Bronchial epithelial cell (primary cell): ENCODE measurements at regions not wholly inside any gene's neighbourhood (a gene's known extent, or its start where the extent isn't known, plus 50 kb on each side); places are given as distances from the start of the nearest gene placed in this dataset.
A peak's percentile ranks its signal among the peaks of the same experiment; 100 is the strongest.

ENCODE experiments used
- DNase-seq: peaks from one replicate; pipeline ENCODE4 v3.0.0-alpha.2; 2010; ENCODE audit warnings: low read depth
- FAIRE-seq: peaks from 2 replicates; lab custom pipeline; 2011; peaks lifted over from hg19 to GRCh38; lab: Jason Lieb, UNC
- H3K27me3 ChIP-seq: 2 replicates; pipeline ENCODE4 v1.5.1; 2011; ENCODE audit warnings: low read length; ENCODE audit not compliant: control insufficient read depth, insufficient read depth
- H3K36me3 ChIP-seq: 2 replicates; pipeline ENCODE4 v1.5.1; 2011; ENCODE audit warnings: low read length; ENCODE audit not compliant: control insufficient read depth, insufficient read depth
- H3K4me3 ChIP-seq: 2 replicates; pipeline ENCODE4 v1.5.1; 2011; ENCODE audit warnings: mild to moderate bottlenecking, low read depth, low read length, control low read depth
- TF ChIP-seq, protein P1 (sequence below): IDR thresholded peaks from 2 replicates; pipeline ENCODE4 v1.5.1; 2011; ENCODE audit warnings: mild to moderate bottlenecking, moderate library complexity, low read length, control low read depth, inconsistent platforms; ENCODE audit not compliant: insufficient read depth, severe bottlenecking

DNA sequence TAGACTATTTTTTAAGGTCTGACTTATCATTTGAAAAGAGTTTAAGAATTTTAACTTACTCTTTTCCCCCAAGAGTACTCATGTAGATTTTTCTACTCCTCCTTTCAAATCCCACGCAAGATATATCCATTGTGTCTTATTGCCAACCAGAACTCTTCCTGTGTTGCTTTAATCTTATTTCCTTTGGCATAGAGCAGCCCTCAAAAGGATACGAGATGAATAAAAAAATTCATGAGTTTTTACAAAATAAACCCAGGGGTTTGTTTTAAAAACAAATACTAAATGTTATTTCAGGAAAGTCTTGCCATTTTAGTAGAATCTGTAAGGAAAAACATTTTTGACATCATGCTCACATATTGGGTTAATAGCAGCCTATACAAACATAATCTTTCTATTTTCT, 543.2 kb upstream of the CXADR start:
- TF ChIP-seq, protein P1, sequence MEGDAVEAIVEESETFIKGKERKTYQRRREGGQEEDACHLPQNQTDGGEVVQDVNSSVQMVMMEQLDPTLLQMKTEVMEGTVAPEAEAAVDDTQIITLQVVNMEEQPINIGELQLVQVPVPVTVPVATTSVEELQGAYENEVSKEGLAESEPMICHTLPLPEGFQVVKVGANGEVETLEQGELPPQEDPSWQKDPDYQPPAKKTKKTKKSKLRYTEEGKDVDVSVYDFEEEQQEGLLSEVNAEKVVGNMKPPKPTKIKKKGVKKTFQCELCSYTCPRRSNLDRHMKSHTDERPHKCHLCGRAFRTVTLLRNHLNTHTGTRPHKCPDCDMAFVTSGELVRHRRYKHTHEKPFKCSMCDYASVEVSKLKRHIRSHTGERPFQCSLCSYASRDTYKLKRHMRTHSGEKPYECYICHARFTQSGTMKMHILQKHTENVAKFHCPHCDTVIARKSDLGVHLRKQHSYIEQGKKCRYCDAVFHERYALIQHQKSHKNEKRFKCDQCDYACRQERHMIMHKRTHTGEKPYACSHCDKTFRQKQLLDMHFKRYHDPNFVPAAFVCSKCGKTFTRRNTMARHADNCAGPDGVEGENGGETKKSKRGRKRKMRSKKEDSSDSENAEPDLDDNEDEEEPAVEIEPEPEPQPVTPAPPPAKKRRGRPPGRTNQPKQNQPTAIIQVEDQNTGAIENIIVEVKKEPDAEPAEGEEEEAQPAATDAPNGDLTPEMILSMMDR, result no peak
- no peak for DNase-seq

DNA sequence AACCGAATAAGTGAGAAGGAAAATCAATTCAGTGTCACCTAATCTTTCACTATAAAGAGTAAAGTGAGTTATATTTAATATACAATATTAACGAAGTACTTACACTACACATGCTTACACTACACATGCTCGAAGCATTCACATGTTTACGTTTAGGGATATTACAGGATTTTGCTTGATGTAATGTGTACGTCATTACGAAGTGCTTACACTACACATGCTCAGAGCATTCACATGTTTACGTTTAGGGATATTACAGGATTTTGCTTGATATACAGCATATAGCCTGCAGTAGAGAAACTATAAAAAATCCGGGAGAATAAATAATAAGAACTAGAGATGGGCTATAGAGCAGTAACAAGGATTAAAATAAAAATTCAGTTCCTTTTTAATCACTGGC, 538.8 kb upstream of the CXADR start:
- FAIRE-seq, result no peak
- TF ChIP-seq, protein P1, result no peak

More for the DNA sequence above, 543.2 kb upstream of the CXADR start:
- Histone ChIP-seq H3K36me3 (no peaks in the 10 kb centered on the region), H3K27me3 (no peaks in the 10 kb centered on the region), H3K4me3 (no peak overlapping the region)
- no peak for FAIRE-seq

DNA sequence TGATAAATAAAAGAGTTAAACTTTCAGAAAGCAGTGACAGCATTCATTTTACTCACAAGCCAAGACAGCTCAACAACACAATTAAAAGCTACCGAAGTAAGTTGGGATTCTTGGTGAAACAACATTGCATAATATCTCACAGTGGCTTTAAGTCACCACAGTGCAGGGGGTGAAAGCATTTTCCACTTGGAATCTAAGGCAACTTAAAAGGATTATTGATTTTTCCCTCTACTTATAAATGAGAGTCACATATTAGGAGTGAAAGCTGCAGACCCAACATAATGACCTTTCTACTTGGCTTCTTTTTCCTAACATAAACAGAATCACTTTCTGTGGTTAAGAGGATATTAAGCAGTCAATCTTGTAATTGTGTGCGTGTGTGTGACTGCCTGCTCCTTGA, 536.6 kb upstream of the CXADR start:
- FAIRE-seq, result no peak
- H3K36me3 ChIP-seq, result no peaks in the 10 kb centered on the region
- H3K27me3 ChIP-seq, result no peaks in the 10 kb centered on the region
- TF ChIP-seq, protein P1, result no peak
- H3K4me3 ChIP-seq, result no peak overlapping the region
- peak; percentile 49 for DNase-seq

More for the DNA sequence above, 538.8 kb upstream of the CXADR start:
- no peak for DNase-seq
- H3K4me3 ChIP-seq, result no peak overlapping the region
- no peaks in the 10 kb centered on the region for H3K36me3 ChIP-seq
- no peaks in the 10 kb centered on the region for H3K27me3 ChIP-seq

DNA sequence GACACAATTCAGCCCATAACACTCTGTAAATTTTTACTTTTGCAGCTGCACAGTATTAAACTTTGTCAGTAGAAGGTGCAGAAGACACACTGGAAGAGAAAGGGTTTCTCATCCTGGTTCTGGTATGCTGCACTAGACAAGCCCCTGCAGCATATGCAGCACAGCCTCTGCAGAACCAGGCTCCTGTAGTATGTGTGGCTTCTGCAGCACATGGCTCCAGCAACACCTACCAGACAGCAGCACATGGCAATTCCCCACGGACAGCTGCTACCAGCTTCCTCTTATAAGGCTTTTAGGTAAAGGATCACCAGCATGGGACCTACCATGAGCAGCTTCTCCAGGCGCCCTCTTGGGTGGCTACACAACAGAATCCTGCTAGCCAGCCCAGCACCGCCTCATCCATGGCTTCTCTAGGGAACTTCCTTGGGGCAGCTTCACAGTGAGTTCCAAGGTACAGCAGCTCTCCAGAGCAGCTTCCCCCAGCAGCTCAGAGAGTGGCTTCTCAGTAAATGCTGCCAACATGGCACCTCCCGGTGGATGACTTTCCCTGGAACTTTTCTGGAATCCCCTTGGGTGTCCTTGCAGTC, 534.4 kb upstream of the CXADR start:
- no peaks in the 10 kb centered on the region for H3K36me3 ChIP-seq
- H3K4me3 ChIP-seq, result no peak overlapping the region
- H3K27me3 ChIP-seq, result no peaks in the 10 kb centered on the region
- DNase-seq (no peak), FAIRE-seq (no peak)
- TF ChIP-seq, protein P1, result no peak

DNA sequence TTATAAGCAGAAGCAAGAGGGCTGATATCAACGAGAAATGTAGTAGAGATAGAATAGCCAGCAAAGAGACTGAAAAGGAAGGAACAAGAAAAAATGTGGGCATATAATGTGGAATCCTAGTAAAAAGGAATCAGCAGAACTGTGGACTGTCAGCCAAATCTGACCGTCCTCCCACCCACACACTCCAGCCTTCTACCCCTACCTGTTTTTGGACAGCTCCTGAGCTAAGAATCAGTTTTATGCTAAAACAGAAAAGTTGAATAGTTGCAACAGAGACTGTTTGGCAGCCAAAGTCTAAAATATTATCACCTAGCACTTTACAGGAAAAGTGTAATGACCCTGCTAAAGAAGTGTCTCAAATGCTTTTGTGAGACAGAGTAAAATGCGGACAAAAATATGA, 533.3 kb upstream of the CXADR start:
- no peak for DNase-seq
- Histone ChIP-seq H3K36me3 (no peaks in the 10 kb centered on the region), H3K27me3 (no peaks in the 10 kb centered on the region), H3K4me3 (no peak overlapping the region)
- TF ChIP-seq, protein P1, result no peak
- FAIRE-seq, result no peak

DNA sequence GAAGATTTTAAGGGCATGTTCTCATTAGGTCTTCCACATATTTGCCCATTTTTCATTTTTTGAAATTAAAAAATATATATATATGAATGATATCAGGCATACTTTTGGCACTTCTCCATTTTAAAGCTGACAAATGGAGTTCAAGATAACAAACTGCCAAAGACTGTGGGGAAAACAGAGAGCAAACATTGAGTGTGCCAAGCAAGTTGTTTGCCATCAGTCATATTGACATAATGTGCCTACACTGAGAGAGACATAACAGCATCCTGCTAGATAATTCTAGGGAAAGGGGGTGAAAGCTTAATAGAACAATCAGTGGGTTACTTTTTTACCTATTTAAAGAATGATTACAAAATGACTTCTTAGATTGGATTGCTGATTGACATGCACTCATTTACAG, 529.4 kb upstream of the CXADR start:
- no peak for DNase-seq
- TF ChIP-seq, protein P1, result no peak
- H3K4me3 ChIP-seq, result no peak overlapping the region
- no peaks in the 10 kb centered on the region for H3K27me3 ChIP-seq
- FAIRE-seq, result no peak
- H3K36me3 ChIP-seq, result no peaks in the 10 kb centered on the region
